ENCODE measurements at regions not wholly inside any gene's neighbourhood (a gene's known extent, or its start where the extent isn't known, plus 50 kb on each side); places are given as distances from the start of the nearest gene placed in this dataset.

GRCh38 chr15:70251246-70251990 is 153.7 kb upstream of the TLE3 start:
- H3K27me3 ChIP-seq (ENCODE audit: low read depth): no peaks in the 10 kb centered on the region
- ATAC-seq: no peak
- no peak overlapping the region for H3K27ac ChIP-seq
- no peak for TF ChIP-seq CTCF (IDR thresholded peaks at IDR 0.05)
- DNase-seq: no peak
- intact Hi-C loops (cut with DNase I): no loop called here
- no peaks in the 10 kb centered on the region for H3K36me3 ChIP-seq
- H3K9me3 ChIP-seq: no peaks in the 10 kb centered on the region
- H3K4me1 ChIP-seq: peaks cover 2% of the 10 kb centered on the region
- no peak overlapping the region for H3K4me3 ChIP-seq

GRCh38 chr15:70250208-70251201 is 152.8 kb upstream of the TLE3 start:
- no peak for DNase-seq
- Histone ChIP-seq H3K4me1 (peaks cover 6% of the 10 kb centered on the region), H3K27ac (no peak overlapping the region), H3K36me3 (no peaks in the 10 kb centered on the region), H3K9me3 (no peaks in the 10 kb centered on the region), H3K4me3 (no peak overlapping the region), H3K27me3 (ENCODE audit: low read depth) (no peaks in the 10 kb centered on the region)
- intact Hi-C loops (cut with DNase I): no loop called here
- no peak for TF ChIP-seq CTCF (IDR thresholded peaks at IDR 0.05)
- no peak for ATAC-seq

- ATAC-seq: no peak
- no peaks in the 10 kb centered on the region for H3K36me3 ChIP-seq
These were observed 151.9 kb upstream of the TLE3 start for GRCh38 chr15:70249616-70250015.

DNA sequence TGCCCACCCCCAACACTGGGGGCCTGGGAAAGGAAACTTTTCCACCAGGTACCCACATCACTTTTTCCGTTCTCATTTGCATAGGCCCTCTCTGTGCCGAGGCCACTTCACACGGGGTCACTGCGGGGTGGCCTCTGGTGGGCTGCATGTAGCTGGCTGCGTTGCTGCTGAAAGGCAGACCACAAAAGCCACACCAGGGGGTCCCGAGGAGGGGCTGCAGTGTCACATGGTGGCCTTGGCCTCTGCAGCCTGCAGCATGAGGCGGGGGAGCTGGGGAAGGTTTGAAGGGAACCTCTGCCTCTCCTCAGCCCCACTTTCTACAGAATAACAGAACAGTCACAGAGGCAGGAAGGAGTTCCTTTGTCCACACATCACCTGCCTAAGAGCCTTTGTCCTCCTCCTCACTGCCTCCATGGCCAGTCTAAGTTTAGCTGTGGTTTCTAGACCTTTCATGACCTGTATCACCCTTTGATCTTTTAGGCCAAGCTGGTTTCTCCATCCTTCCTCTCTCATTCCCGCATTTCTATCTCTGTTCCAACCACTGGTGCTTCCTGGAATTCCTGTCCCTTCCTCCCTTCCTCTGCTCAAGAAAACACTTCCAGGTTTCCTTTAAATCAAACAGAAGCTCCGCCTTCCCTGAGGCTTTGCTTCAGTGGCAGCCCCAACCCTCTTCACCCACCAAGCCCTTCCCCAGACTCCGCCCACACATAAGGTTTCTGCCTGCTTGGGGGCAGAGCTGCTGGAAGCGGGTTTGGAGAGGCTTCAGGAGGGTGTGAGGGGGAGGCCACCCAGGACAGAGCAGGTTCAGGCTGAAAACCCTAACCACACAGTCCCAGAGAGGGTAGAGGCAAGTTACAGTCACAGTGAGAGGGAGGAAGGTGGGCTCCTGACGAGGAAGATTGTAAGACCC is 150.7 kb upstream of the TLE3 start:
- no peak for ATAC-seq
- no peaks in the 10 kb centered on the region for H3K27me3 ChIP-seq (ENCODE audit: low read depth)
- no peak overlapping the region for H3K4me3 ChIP-seq
- intact Hi-C loops (cut with DNase I): no loop called here
- DNase-seq: no peak
- H3K9me3 ChIP-seq: no peaks in the 10 kb centered on the region
- H3K36me3 ChIP-seq: no peaks in the 10 kb centered on the region
- no peak for TF ChIP-seq CTCF (IDR thresholded peaks at IDR 0.05)
- peaks cover 6% of the 10 kb centered on the region for H3K4me1 ChIP-seq
- no peak overlapping the region for H3K27ac ChIP-seq

More at GRCh38 chr15:70249616-70250015, 151.9 kb upstream of the TLE3 start:
- Histone ChIP-seq H3K4me3 (no peak overlapping the region), H3K9me3 (no peaks in the 10 kb centered on the region), H3K27ac (no peak overlapping the region), H3K27me3 (ENCODE audit: low read depth) (no peaks in the 10 kb centered on the region), H3K4me1 (peaks cover 6% of the 10 kb centered on the region)
- no peak for DNase-seq
- intact Hi-C loops (cut with DNase I): no loop called here
- TF ChIP-seq CTCF (IDR thresholded peaks at IDR 0.05): no peak

GRCh38 chr15:70247281-70247680 is 149.6 kb upstream of the TLE3 start:
- DNase-seq (no peak), ATAC-seq (no peak)
- intact Hi-C loops (cut with DNase I): no loop called here
- no peak overlapping the region for H3K4me3 ChIP-seq
- H3K27me3 ChIP-seq (ENCODE audit: low read depth): no peaks in the 10 kb centered on the region
- no peaks in the 10 kb centered on the region for H3K9me3 ChIP-seq
- H3K27ac ChIP-seq: no peak overlapping the region
- peaks cover 6% of the 10 kb centered on the region for H3K4me1 ChIP-seq
- TF ChIP-seq CTCF (IDR thresholded peaks at IDR 0.05): no peak
- no peaks in the 10 kb centered on the region for H3K36me3 ChIP-seq

Measured in lower lobe of right lung (tissue), 2 donors.